ENCODE measurements at regions not wholly inside any gene's neighbourhood (a gene's known extent, or its start where the extent isn't known, plus 50 kb on each side); places are given as distances from the start of the nearest gene placed in this dataset. TPM values are rescaled to one million over a fixed set of nuclear protein-coding genes. Genes with fewer than 3 reads are reported as not detected.

DNA sequence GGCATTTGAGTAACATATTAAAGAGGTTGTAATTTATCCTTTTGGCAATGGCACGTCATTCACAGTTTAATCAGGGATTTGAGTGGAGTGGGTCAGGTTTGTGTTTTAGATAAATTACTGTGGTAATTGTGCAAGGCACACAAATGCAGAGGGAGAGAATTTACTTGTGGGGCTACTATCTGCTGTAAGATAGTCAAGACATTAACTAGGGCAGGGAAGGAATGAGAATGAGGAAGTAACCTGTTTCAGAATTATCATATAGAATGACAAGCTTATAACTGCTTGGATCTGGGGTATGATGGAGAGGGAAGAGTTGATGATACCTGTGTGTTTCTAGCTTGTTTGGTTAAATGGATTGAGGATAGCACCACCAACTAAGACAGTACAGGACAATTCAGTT, 58.9 kb upstream of the ZSWIM2 start:
- Histone ChIP-seq H3K27ac (ENCODE audit: low read depth, low read length) (no peak overlapping the region), H3K79me2 (ENCODE audit: insufficient read depth, low read length) (no peaks in the 10 kb centered on the region)

DNA sequence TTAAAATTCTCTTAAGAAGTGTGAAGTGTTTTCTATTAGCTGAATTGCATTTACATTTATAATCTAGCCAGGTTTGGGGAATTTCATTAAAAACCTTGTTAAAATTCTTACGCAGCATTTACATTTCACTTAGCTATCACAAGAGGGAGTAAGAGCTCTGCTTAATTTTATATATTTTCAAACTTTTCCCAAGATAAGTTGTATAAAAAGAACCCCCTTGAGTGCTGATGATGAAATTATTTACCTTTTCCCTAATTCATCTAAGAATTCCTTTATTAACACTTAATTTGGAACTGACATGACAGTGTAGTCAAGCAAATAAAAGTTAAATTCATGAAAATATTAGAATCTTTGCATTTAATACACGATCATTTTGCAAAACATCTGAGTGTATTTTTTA, 54.2 kb upstream of the ZSWIM2 start:
- Histone ChIP-seq H3K79me2 (ENCODE audit: insufficient read depth, low read length) (no peaks in the 10 kb centered on the region), H3K36me3 (ENCODE audit: insufficient read depth, low read length) (no peaks in the 10 kb centered on the region), H3K9me3 (ENCODE audit: low read depth, low read length) (no peaks in the 10 kb centered on the region), H2AFZ (ENCODE audit: low read length) (no peak overlapping the region), H3K4me2 (ENCODE audit: insufficient read depth, low read length) (no peak overlapping the region), H4K20me1 (ENCODE audit: insufficient read depth, low read length) (no peaks in the 10 kb centered on the region), H3K27me3 (ENCODE audit: insufficient read depth, low read length) (peaks cover 2% of the 10 kb centered on the region), H3K27ac (ENCODE audit: low read depth, low read length) (no peak overlapping the region), H3K4me1 (ENCODE audit: insufficient read depth, low read length) (no peaks in the 10 kb centered on the region), H3K4me3 (ENCODE audit: insufficient read depth, low read length) (no peak overlapping the region)
- DNase-seq (ENCODE audit: insufficient read length, low spot score, missing footprints) = peak; percentile 62
- TF ChIP-seq, protein P1, sequence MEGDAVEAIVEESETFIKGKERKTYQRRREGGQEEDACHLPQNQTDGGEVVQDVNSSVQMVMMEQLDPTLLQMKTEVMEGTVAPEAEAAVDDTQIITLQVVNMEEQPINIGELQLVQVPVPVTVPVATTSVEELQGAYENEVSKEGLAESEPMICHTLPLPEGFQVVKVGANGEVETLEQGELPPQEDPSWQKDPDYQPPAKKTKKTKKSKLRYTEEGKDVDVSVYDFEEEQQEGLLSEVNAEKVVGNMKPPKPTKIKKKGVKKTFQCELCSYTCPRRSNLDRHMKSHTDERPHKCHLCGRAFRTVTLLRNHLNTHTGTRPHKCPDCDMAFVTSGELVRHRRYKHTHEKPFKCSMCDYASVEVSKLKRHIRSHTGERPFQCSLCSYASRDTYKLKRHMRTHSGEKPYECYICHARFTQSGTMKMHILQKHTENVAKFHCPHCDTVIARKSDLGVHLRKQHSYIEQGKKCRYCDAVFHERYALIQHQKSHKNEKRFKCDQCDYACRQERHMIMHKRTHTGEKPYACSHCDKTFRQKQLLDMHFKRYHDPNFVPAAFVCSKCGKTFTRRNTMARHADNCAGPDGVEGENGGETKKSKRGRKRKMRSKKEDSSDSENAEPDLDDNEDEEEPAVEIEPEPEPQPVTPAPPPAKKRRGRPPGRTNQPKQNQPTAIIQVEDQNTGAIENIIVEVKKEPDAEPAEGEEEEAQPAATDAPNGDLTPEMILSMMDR (IDR thresholded peaks at IDR 0.05; ENCODE audit: extremely low read depth, low read depth, low read length) = peak; percentile 48

More for the DNA sequence above, 58.9 kb upstream of the ZSWIM2 start:
- Histone ChIP-seq H2AFZ (ENCODE audit: low read length) (no peak overlapping the region), H3K9me3 (ENCODE audit: low read depth, low read length) (no peaks in the 10 kb centered on the region), H3K4me3 (ENCODE audit: insufficient read depth, low read length) (no peak overlapping the region), H3K4me1 (ENCODE audit: insufficient read depth, low read length) (no peaks in the 10 kb centered on the region), H3K4me2 (ENCODE audit: insufficient read depth, low read length) (no peak overlapping the region), H3K36me3 (ENCODE audit: insufficient read depth, low read length) (no peaks in the 10 kb centered on the region), H3K27me3 (ENCODE audit: insufficient read depth, low read length) (peaks cover 2% of the 10 kb centered on the region), H4K20me1 (ENCODE audit: insufficient read depth, low read length) (no peaks in the 10 kb centered on the region)
- TF ChIP-seq, protein P1 (IDR thresholded peaks at IDR 0.05; ENCODE audit: extremely low read depth, low read depth, low read length) = no peak
- no peak for DNase-seq (ENCODE audit: insufficient read length, low spot score, missing footprints)

Small RNA genes in the stretch of these regions (small RNA-seq; reads per million reads assigned to genes)
- gene RN7SKP42 (not detected), gene RNU6-989P (not detected)
